MCF 10A (cell line): ENCODE measurements at regions not wholly inside any gene's neighbourhood (a gene's known extent, or its start where the extent isn't known, plus 50 kb on each side); places are given as distances from the start of the nearest gene placed in this dataset.

Experiments used
- BruUV-seq: library from RNA; stranded (reverse); fragments of 400-500 nt; replicated peaks from 2 replicates; lab custom pipeline; 2021; lab: Mats Ljungman, UMichigan
- CTCF ChIA-PET: fragments of 300-600 bp; sonication (Branson Sonifier 250); formaldehyde crosslinking; extraction: SDS; loops from one replicate; lab custom pipeline; 2021; ENCODE audit warnings: antibody characterized with exemption, inconsistent platforms; lab: Yijun Ruan, JAX
- POLR2A ChIA-PET: fragments of 300-600, 350-650 bp; sonication (Branson Sonifier 250); formaldehyde crosslinking; extraction: SDS; loops from one replicate; lab custom pipeline; 2020; ENCODE audit warnings: antibody characterized with exemption, inconsistent platforms; lab: Yijun Ruan, JAX
- DNase-seq: peaks from one replicate; pipeline ENCODE4 v3.0.0-alpha.2; 2018; ENCODE audit not compliant: unreplicated experiment
- H3K27ac Mint-ChIP-seq: one replicate; pipeline ENCODE4 v1.8.0; 2022; ENCODE audit warnings: mild to moderate bottlenecking, low read depth, mixed read lengths; ENCODE audit not compliant: unreplicated experiment
- H3K27me3 Mint-ChIP-seq: one replicate; pipeline ENCODE4 v1.8.0; 2022; ENCODE audit warnings: mixed read lengths; ENCODE audit not compliant: insufficient read depth, unreplicated experiment
- H3K36me3 Mint-ChIP-seq: one replicate; pipeline ENCODE4 v1.8.0; 2022; ENCODE audit warnings: mild to moderate bottlenecking, moderate library complexity, mixed read lengths; ENCODE audit not compliant: insufficient read depth, unreplicated experiment
- H3K4me1 Mint-ChIP-seq: one replicate; pipeline ENCODE4 v1.8.0; 2022; ENCODE audit warnings: mixed read lengths; ENCODE audit not compliant: insufficient read depth, unreplicated experiment
- H3K4me3 Mint-ChIP-seq: one replicate; pipeline ENCODE4 v1.8.0; 2022; ENCODE audit warnings: mild to moderate bottlenecking, moderate library complexity, mixed read lengths; ENCODE audit not compliant: unreplicated experiment
- H3K9me3 Mint-ChIP-seq: one replicate; pipeline ENCODE4 v1.8.0; 2022; ENCODE audit warnings: mixed read lengths; ENCODE audit not compliant: unreplicated experiment
- CTCF ChIP-seq: fragments of 200-600 bp; IDR thresholded peaks from one replicate; pipeline ENCODE4 v1.8.0; 2022; ENCODE audit warnings: antibody characterized with exemption, mild to moderate bottlenecking; ENCODE audit not compliant: unreplicated experiment
- intact Hi-C: fragments of 100-400 bp; cut with micrococcal nuclease; formaldehyde crosslinking; loops from 2 replicates; pipeline ENCODE4 v1.14.1; 2022

DNA sequence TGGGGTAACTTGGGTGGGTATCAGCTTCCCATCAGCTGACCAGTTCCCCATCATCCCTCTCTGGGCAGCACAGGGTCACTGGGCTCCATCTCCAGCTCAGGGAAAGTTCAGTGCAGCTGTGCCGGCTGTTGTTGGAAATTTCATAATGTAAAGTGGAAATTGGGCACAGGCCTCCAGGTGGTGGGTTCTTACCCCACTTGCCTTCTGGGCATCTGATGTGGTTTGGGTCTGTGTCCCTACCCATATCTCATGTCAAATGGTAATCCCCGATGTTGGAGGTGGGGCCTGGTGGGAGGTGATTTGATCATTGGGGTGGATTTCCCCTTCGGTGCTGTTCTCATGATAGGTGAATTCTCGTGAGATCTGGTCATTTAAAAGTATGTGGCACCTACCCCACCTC, 59.7 kb upstream of the PSEN2 start:
- intact Hi-C loops, result no loop called here
- no TSS peak for BruUV-seq
- no peaks in the 10 kb centered on the region for H3K36me3 Mint-ChIP-seq
- CTCF ChIA-PET, result interaction anchor here (0.5 to 1.6 kb wide), 7 partner anchors 14 to 176 kb away, joined by 3 to 5 read pairs (median 3); no protein-coding TSS in a partner anchor
- no peak overlapping the region for H3K27ac Mint-ChIP-seq
- peaks cover 12% of the 10 kb centered on the region for H3K4me1 Mint-ChIP-seq
- POLR2A ChIA-PET, result interaction anchor here (0.6 to 1.5 kb wide), 3 partner anchors 31 to 214 kb away, joined by 3 read pairs; no protein-coding TSS in a partner anchor
- H3K4me3 Mint-ChIP-seq, result no peak overlapping the region
- TF ChIP-seq CTCF, result no peak
- no peaks in the 10 kb centered on the region for H3K27me3 Mint-ChIP-seq
- no peaks in the 10 kb centered on the region for H3K9me3 Mint-ChIP-seq
- no peak for DNase-seq

- no peaks in the 10 kb centered on the region for H3K27me3 Mint-ChIP-seq
- no peak for TF ChIP-seq CTCF
- H3K9me3 Mint-ChIP-seq, result no peaks in the 10 kb centered on the region
- H3K27ac Mint-ChIP-seq, result no peak overlapping the region
- BruUV-seq, result no TSS peak
- H3K36me3 Mint-ChIP-seq, result no peaks in the 10 kb centered on the region
- intact Hi-C loops, result no loop called here
- DNase-seq, result no peak
- H3K4me3 Mint-ChIP-seq, result no peak overlapping the region
- POLR2A ChIA-PET, result interaction anchor here (1.5 kb wide), 1 partner anchor 45 kb away, joined by 3 read pairs; no protein-coding TSS in a partner anchor
- CTCF ChIA-PET, result interaction anchor here (0.6 to 1.6 kb wide), 7 partner anchors 13 to 162 kb away, joined by 3 to 4 read pairs (median 3); no protein-coding TSS in a partner anchor
- peaks cover 5% of the 10 kb centered on the region for H3K4me1 Mint-ChIP-seq
Measured at GRCh38 chr1:226809785-226810571, 60.4 kb upstream of the PSEN2 start.

DNA sequence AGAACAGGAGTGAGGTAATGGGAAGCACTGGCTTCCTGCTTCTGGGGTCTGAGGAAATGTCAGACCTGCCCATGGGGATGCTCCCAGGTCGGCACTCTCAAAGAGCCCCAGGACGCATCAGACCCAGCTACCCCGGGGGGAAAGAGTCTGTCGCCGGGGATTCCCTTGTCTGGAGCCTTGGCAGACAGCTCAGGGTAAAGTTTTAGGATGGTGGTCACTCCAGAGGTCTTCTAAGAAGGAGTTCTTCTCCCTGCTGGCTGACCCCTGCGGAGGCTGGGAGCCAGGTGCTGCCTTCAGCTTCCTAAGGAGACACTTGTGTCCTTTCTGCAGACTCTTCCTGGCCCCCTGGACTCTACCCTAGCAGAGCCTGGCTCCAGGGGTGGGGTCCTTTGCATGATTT, 61.9 kb upstream of the PSEN2 start:
- ChIA-PET POLR2A (no interaction called here), CTCF (no interaction called here)
- Mint-ChIP-seq H3K4me3 (no peak overlapping the region), H3K9me3 (no peaks in the 10 kb centered on the region), H3K27ac (no peak overlapping the region), H3K36me3 (no peaks in the 10 kb centered on the region), H3K4me1 (no peaks in the 10 kb centered on the region), H3K27me3 (no peaks in the 10 kb centered on the region)
- intact Hi-C loops, result no loop called here
- no TSS peak for BruUV-seq
- DNase-seq, result no peak
- no peak for TF ChIP-seq CTCF

- H3K4me3 Mint-ChIP-seq, result no peak overlapping the region
- CTCF ChIA-PET, result interaction anchor here (0.6 to 1.1 kb wide), 5 partner anchors 12 to 633 kb away, joined by 3 to 4 read pairs (median 3); no protein-coding TSS in a partner anchor
- no peak for DNase-seq
- H3K36me3 Mint-ChIP-seq, result no peaks in the 10 kb centered on the region
- H3K27me3 Mint-ChIP-seq, result no peaks in the 10 kb centered on the region
- H3K9me3 Mint-ChIP-seq, result no peaks in the 10 kb centered on the region
- no peak for TF ChIP-seq CTCF
- no peaks in the 10 kb centered on the region for H3K4me1 Mint-ChIP-seq
- POLR2A ChIA-PET, result interaction anchor here (0.8 to 2.2 kb wide), 4 partner anchors 8 to 46 kb away, joined by 3 to 13 read pairs (median 5); no protein-coding TSS in a partner anchor
- no TSS peak for BruUV-seq
- intact Hi-C loops, result no loop called here
- H3K27ac Mint-ChIP-seq, result no peak overlapping the region
Measured at GRCh38 chr1:226806988-226807387, 63.4 kb upstream of the PSEN2 start.
